HG02884 (cell line): ENCODE measurements at regions not wholly inside any gene's neighbourhood (a gene's known extent, or its start where the extent isn't known, plus 50 kb on each side); places are given as distances from the start of the nearest gene placed in this dataset.
A peak's percentile ranks its signal among the peaks of the same experiment; 100 is the strongest.
"Not testable (repeated sequence)": the region's sequence is repeated elsewhere in the genome, so short reads cannot be mapped to it uniquely, and the experiment has no call there.

ENCODE experiments used
- ATAC-seq: cut with Tn5 transposase; IDR thresholded peaks from one replicate; pipeline ENCODE4 v1.9.1; 2021; ENCODE audit warnings: mild to moderate bottlenecking, moderate library complexity; ENCODE audit not compliant: unreplicated experiment

GRCh38 chr3:195635262-195635873 is 51.6 kb upstream of the APOD start:
- ATAC-seq = not testable (repeated sequence)

GRCh38 chr3:195634426-195635261 is 50.9 kb upstream of the APOD start:
- peak; percentile 97 for ATAC-seq
